H1 (cell line): ENCODE measurements at regions not wholly inside any gene's neighbourhood (a gene's known extent, or its start where the extent isn't known, plus 50 kb on each side); places are given as distances from the start of the nearest gene placed in this dataset.

Experiments used
- CHD2 ChIP-seq: IDR thresholded peaks from 2 replicates; pipeline ENCODE4 v1.6.1; 2012; ENCODE audit warnings: low read length, improper control_type of control experiment
- CREB1 ChIP-seq: IDR thresholded peaks from 2 replicates; pipeline ENCODE4 v1.6.1; 2012; ENCODE audit warnings: inconsistent platforms
- CTCF ChIP-seq, 3 experiments: IDR thresholded peaks; 1 replicate in 2 of 3; 2 replicates in 1 of 3; pipeline versions ENCODE4 v1.5.1 to v1.6.1; 2011; ENCODE audit warnings: low read length in 3 of 3, mild to moderate bottlenecking in 3 of 3, inconsistent platforms in 2 of 3, low read depth in 1 of 3, moderate library complexity in 1 of 3; ENCODE audit not compliant: insufficient read depth in 1 of 3; ENCODE audit errors: control extremely low read depth in 1 of 3
- EP300 ChIP-seq, 2 experiments: IDR thresholded peaks; 1 replicate in 1 of 2; 2 replicates in 1 of 2; pipeline ENCODE4 v1.6.1; 2011 to 2012; ENCODE audit warnings: low read depth in 2 of 2, low read length in 2 of 2, mild to moderate bottlenecking in 2 of 2, borderline replicate concordance in 1 of 2, inconsistent platforms in 1 of 2, moderate library complexity in 1 of 2
- EZH2 ChIP-seq: fragments of 200-600 bp; sonication (generic); IDR thresholded peaks from 2 replicates; pipeline ENCODE4 v1.7.1; 2012; ENCODE audit warnings: low read depth, mild to moderate bottlenecking, moderate library complexity, low read length, inconsistent platforms; ENCODE audit not compliant: severe bottlenecking
- NANOG ChIP-seq: IDR thresholded peaks from 2 replicates; pipeline ENCODE4 v1.6.1; 2011; ENCODE audit warnings: low read length, low read depth, mild to moderate bottlenecking, inconsistent platforms; ENCODE audit not compliant: insufficient read depth, poor library complexity, severe bottlenecking
- POLR2A ChIP-seq, 2 experiments: IDR thresholded peaks; 1 replicate in 1 of 2; 2 replicates in 1 of 2; pipeline ENCODE4 v1.6.1; 2011; ENCODE audit warnings: low read depth in 2 of 2, low read length in 2 of 2, mild to moderate bottlenecking in 2 of 2; ENCODE audit errors: control extremely low read depth in 1 of 2
- SIN3A ChIP-seq, 2 experiments: IDR thresholded peaks in 1 of 2; conservative IDR thresholded peaks in 1 of 2; 2 replicates each; pipeline ENCODE4 v1.6.1; 2011 to 2012; ENCODE audit warnings: low read length in 2 of 2, improper control_type of control experiment in 1 of 2, low read depth in 1 of 2, mild to moderate bottlenecking in 1 of 2
- USF2 ChIP-seq: IDR thresholded peaks from 2 replicates; pipeline ENCODE4 v1.6.1; 2011; ENCODE audit warnings: low read length, improper control_type of control experiment

- TF ChIP-seq CTCF (IDR thresholded peaks at IDR 0.05; ENCODE audit: control extremely low read depth in 1 of 3, insufficient read depth in 1 of 3, low read depth in 1 of 3, low read length in 3 of 3): no peak
- no peak for TF ChIP-seq USF2
- TF ChIP-seq NANOG: no peak
- no peak for TF ChIP-seq POLR2A (IDR thresholded peaks at IDR 0.05; ENCODE audit: control extremely low read depth in 1 of 2, low read depth in 2 of 2, low read length in 2 of 2)
- TF ChIP-seq EP300 (IDR thresholded peaks at IDR 0.05; ENCODE audit: borderline replicate concordance in 1 of 2, low read depth in 2 of 2, low read length in 2 of 2): no peak
- no peak for TF ChIP-seq CREB1
- TF ChIP-seq SIN3A (conservative IDR thresholded peaks at IDR 0.05 in 1 of 2, IDR thresholded peaks at IDR 0.05 in 1 of 2; ENCODE audit: low read depth in 1 of 2, low read length in 2 of 2): no peak
- no peak for TF ChIP-seq EZH2
- TF ChIP-seq CHD2: no peak
These were observed 276.9 kb downstream of the RPS24 start for GRCh38 chr10:78310481-78311080.
